Endodermal cell (in vitro differentiated cells): ENCODE measurements at regions not wholly inside any gene's neighbourhood (a gene's known extent, or its start where the extent isn't known, plus 50 kb on each side); places are given as distances from the start of the nearest gene placed in this dataset.

Experiments used
- DNase-seq: peaks from one replicate; pipeline ENCODE4 v3.0.0-alpha.2; 2017
- H3K27ac ChIP-seq: 2 replicates; pipeline ENCODE4 v1.5.1; 2013; ENCODE audit warnings: mild to moderate bottlenecking, low read depth, low read length, moderate library complexity
- H3K27me3 ChIP-seq: 2 replicates; pipeline ENCODE4 v1.6.1; 2013; ENCODE audit warnings: mild to moderate bottlenecking, low read length, moderate library complexity; ENCODE audit not compliant: insufficient read depth, control insufficient read depth, poor library complexity, severe bottlenecking
- H3K36me3 ChIP-seq: 2 replicates; pipeline ENCODE4 v1.7.0; 2013; ENCODE audit warnings: mild to moderate bottlenecking, low read length, moderate library complexity; ENCODE audit not compliant: control insufficient read depth, insufficient read depth
- H3K4me1 ChIP-seq: one replicate; pipeline ENCODE4 v1.7.0; 2013; ENCODE audit warnings: low read length; ENCODE audit not compliant: control insufficient read depth, insufficient read depth
- H3K4me3 ChIP-seq: 2 replicates; pipeline ENCODE4 v1.5.1; 2013; ENCODE audit warnings: mild to moderate bottlenecking, low read length, moderate library complexity
- H3K9ac ChIP-seq: 2 replicates; pipeline ENCODE4 v1.6.1; 2013; ENCODE audit warnings: mild to moderate bottlenecking, low read length, moderate library complexity; ENCODE audit not compliant: poor library complexity, severe bottlenecking; ENCODE audit errors: extremely low read depth
- H3K9me3 ChIP-seq: 2 replicates; pipeline ENCODE4 v1.6.1; 2013; ENCODE audit warnings: mild to moderate bottlenecking, low read length, moderate library complexity; ENCODE audit not compliant: control insufficient read depth
- H3K27ac Mint-ChIP-seq: 2 replicates; pipeline ENCODE4 v1.8.0; 2020; ENCODE audit warnings: mixed read lengths
- H3K27me3 Mint-ChIP-seq: 2 replicates; pipeline ENCODE4 v1.8.0; 2021; ENCODE audit warnings: mild to moderate bottlenecking, mixed read lengths; ENCODE audit not compliant: insufficient read depth
- H3K36me3 Mint-ChIP-seq: 2 replicates; pipeline ENCODE4 v1.8.0; 2020; ENCODE audit warnings: low read depth, mixed read lengths
- H3K4me1 Mint-ChIP-seq: 2 replicates; pipeline ENCODE4 v1.8.0; 2020; ENCODE audit warnings: mixed read lengths
- H3K4me3 Mint-ChIP-seq: 2 replicates; pipeline ENCODE4 v1.8.0; 2020; ENCODE audit warnings: mild to moderate bottlenecking, moderate library complexity, mixed read lengths
- H3K9me3 Mint-ChIP-seq: 2 replicates; pipeline ENCODE4 v1.8.0; 2020; ENCODE audit warnings: mild to moderate bottlenecking, mixed read lengths
- WGBS, 2 experiments: methylation state at CpG; one replicate each; pipeline versions ENCODE4 v1.1.5 to v1.1.7; 2013; ENCODE audit warnings: missing lambda C conversion rate in 2 of 2, mixed read lengths in 1 of 2; ENCODE audit not compliant: insufficient coverage in 1 of 2, insufficient read length in 1 of 2; 5-methylcytosine and 5-hydroxymethylcytosine counted together
- TF ChIP-seq, protein P1 (sequence below): fragments of 200-600 bp; sonication (generic); conservative IDR thresholded peaks from 2 replicates; pipeline ENCODE4 v1.5.0; 2021; ENCODE audit warnings: antibody characterized with exemption, mild to moderate bottlenecking

DNA sequence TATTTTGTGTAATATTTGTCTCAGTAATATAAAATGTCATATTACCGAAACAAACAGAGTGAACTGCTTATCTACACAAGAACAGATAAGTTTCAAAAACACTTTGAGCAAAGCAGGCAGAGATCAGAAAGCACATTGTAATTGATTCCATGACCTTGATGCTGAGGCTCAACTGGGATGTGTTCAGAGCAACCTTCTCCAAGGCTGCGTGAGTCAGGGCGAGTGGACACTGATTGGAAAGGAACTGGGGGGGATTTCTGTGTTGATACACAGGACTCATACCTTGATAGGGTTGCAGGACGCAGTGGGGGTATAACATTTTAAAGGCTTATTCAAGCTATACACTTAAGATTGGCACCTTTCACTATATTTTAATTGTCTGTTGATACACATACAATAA, 1136.3 kb downstream of the UQCRFS1 start:
- Histone ChIP-seq H3K4me3 (no peak overlapping the region), H3K9ac (no peak overlapping the region), H3K27me3 (no peaks in the 10 kb centered on the region), H3K9me3 (peaks cover 5% of the 10 kb centered on the region), H3K36me3 (no peaks in the 10 kb centered on the region), H3K4me1 (no peaks in the 10 kb centered on the region), H3K27ac (no peak overlapping the region)
- 93 to 100% methylated on average over 1 to 4 of the region's 4 CpGs for WGBS, 2 experiments
- no peaks in the 10 kb centered on the region for H3K36me3 Mint-ChIP-seq
- DNase-seq = no peak
- no peak overlapping the region for H3K27ac Mint-ChIP-seq
- peaks cover 3% of the 10 kb centered on the region for H3K9me3 Mint-ChIP-seq
- H3K4me1 Mint-ChIP-seq = no peaks in the 10 kb centered on the region
- H3K4me3 Mint-ChIP-seq = no peak overlapping the region
- peaks cover 5% of the 10 kb centered on the region for H3K27me3 Mint-ChIP-seq
- TF ChIP-seq, protein P1, sequence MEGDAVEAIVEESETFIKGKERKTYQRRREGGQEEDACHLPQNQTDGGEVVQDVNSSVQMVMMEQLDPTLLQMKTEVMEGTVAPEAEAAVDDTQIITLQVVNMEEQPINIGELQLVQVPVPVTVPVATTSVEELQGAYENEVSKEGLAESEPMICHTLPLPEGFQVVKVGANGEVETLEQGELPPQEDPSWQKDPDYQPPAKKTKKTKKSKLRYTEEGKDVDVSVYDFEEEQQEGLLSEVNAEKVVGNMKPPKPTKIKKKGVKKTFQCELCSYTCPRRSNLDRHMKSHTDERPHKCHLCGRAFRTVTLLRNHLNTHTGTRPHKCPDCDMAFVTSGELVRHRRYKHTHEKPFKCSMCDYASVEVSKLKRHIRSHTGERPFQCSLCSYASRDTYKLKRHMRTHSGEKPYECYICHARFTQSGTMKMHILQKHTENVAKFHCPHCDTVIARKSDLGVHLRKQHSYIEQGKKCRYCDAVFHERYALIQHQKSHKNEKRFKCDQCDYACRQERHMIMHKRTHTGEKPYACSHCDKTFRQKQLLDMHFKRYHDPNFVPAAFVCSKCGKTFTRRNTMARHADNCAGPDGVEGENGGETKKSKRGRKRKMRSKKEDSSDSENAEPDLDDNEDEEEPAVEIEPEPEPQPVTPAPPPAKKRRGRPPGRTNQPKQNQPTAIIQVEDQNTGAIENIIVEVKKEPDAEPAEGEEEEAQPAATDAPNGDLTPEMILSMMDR = no peak

DNA sequence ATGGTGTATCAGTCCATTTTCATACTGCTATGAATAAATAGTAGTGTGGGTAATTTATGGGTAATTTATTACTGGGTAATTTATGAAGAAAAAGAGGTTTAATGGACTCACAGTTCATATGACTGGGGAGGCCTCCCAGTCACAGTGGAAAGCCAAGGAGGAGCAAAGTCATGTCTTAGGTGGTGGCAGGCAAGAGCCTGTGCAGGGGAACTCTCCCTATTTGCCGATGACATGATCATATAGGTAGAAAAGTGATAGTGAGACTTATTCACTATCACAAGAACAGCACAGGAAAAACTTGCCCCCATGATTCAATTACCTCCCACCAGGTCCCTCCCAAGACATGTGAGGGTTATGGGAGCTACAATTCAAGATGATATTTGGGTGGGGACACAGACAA, 1137.7 kb downstream of the UQCRFS1 start:
- TF ChIP-seq, protein P1 = no peak
- Mint-ChIP-seq H3K27ac (no peak overlapping the region), H3K4me3 (no peak overlapping the region), H3K27me3 (peaks cover 3% of the 10 kb centered on the region), H3K4me1 (no peaks in the 10 kb centered on the region), H3K36me3 (no peaks in the 10 kb centered on the region), H3K9me3 (no peaks in the 10 kb centered on the region)
- Histone ChIP-seq H3K9me3 (peaks cover 5% of the 10 kb centered on the region), H3K27ac (no peak overlapping the region), H3K4me3 (no peak overlapping the region), H3K4me1 (no peaks in the 10 kb centered on the region), H3K9ac (no peak overlapping the region), H3K36me3 (no peaks in the 10 kb centered on the region), H3K27me3 (no peaks in the 10 kb centered on the region)
- no CpG with 5 or more reads among the region's 1 CpG for WGBS, 2 experiments
- DNase-seq = no peak

DNA sequence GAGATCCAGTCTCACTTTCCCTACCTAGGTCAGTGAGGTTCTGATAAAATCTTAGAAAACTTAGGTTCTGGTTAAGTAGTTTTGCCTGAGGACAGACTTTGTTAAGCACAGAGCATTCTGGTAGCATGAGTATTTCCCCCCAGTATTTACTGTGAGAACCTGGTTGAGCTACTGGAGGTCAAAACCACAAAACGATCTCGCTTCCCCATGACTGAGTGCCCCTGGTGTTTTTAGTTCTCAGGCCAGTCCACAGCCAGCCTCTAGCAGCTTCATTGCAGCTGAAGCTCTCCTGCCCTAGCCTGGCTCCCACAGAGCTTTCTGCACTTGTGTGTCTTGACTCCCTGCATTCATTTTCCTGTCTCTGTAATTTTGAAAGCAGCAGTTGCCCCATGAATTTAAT, 1138.2 kb downstream of the UQCRFS1 start:
- no peak overlapping the region for H3K9ac ChIP-seq
- H3K9me3 ChIP-seq = peaks cover 5% of the 10 kb centered on the region
- Mint-ChIP-seq H3K4me1 (no peaks in the 10 kb centered on the region), H3K27me3 (peaks cover 3% of the 10 kb centered on the region), H3K9me3 (no peaks in the 10 kb centered on the region), H3K4me3 (no peak overlapping the region), H3K36me3 (no peaks in the 10 kb centered on the region), H3K27ac (no peak overlapping the region)
- 93 to 94% methylated on average over 2 of the region's 2 CpGs for WGBS, 2 experiments
- H3K4me3 ChIP-seq = no peak overlapping the region
- H3K27ac ChIP-seq = no peak overlapping the region
- TF ChIP-seq, protein P1 = no peak
- no peak for DNase-seq
- H3K4me1 ChIP-seq = no peaks in the 10 kb centered on the region
- H3K36me3 ChIP-seq = no peaks in the 10 kb centered on the region
- H3K27me3 ChIP-seq = no peaks in the 10 kb centered on the region
